H9 (cell line): ENCODE measurements at regions not wholly inside any gene's neighbourhood (a gene's known extent, or its start where the extent isn't known, plus 50 kb on each side); places are given as distances from the start of the nearest gene placed in this dataset.

Source experiments
- DNase-seq: peaks from one replicate; pipeline ENCODE4 v3.0.0-alpha.2; 2017
- H2AFZ ChIP-seq: one replicate; pipeline ENCODE4 v1.6.1; 2013; ENCODE audit warnings: mild to moderate bottlenecking, low read length, control low read depth, moderate library complexity
- H2AK5ac ChIP-seq: 2 replicates; pipeline ENCODE4 v1.6.1; 2013; ENCODE audit warnings: low read length, control low read depth, mixed read lengths; ENCODE audit not compliant: insufficient read length
- H2BK120ac ChIP-seq: one replicate; pipeline ENCODE4 v1.6.1; 2013; ENCODE audit warnings: low read depth, mild to moderate bottlenecking, low read length, control low read depth, inconsistent platforms; ENCODE audit not compliant: poor library complexity, severe bottlenecking
- H2BK12ac ChIP-seq: 2 replicates; pipeline ENCODE4 v1.6.1; 2013; ENCODE audit warnings: low read length, control low read depth, mixed read lengths, low read depth; ENCODE audit not compliant: insufficient read length
- H2BK15ac ChIP-seq: 2 replicates; pipeline ENCODE4 v1.6.1; 2013; ENCODE audit warnings: low read depth, low read length, control low read depth
- H2BK20ac ChIP-seq: one replicate; pipeline ENCODE4 v1.6.1; 2013; ENCODE audit warnings: low read depth, mild to moderate bottlenecking, low read length, control low read depth, inconsistent platforms; ENCODE audit not compliant: poor library complexity, severe bottlenecking
- H2BK5ac ChIP-seq: 2 replicates; pipeline ENCODE4 v1.6.1; 2013; ENCODE audit warnings: low read length, control low read depth, mixed read lengths; ENCODE audit not compliant: insufficient read length
- H3K14ac ChIP-seq: 2 replicates; pipeline ENCODE4 v1.6.1; 2013; ENCODE audit warnings: low read length, control low read depth; ENCODE audit not compliant: insufficient read depth
- H3K18ac ChIP-seq: 2 replicates; pipeline ENCODE4 v1.6.1; 2013; ENCODE audit warnings: low read depth, mild to moderate bottlenecking, mixed read lengths, low read length, control low read depth; ENCODE audit not compliant: insufficient read length
- H3K23ac ChIP-seq: 2 replicates; pipeline ENCODE4 v1.6.1; 2013; ENCODE audit warnings: low read length, control low read depth, mixed read lengths, low read depth; ENCODE audit not compliant: insufficient read length
- H3K23me2 ChIP-seq: 2 replicates; pipeline ENCODE4 v1.6.1; 2013; ENCODE audit warnings: low read depth, mild to moderate bottlenecking, mixed read lengths, low read length, control low read depth; ENCODE audit not compliant: insufficient read length, poor library complexity, severe bottlenecking
- H3K27ac ChIP-seq: 2 replicates; pipeline ENCODE4 v1.5.1; 2013; ENCODE audit warnings: low read length, control low read depth, mixed read lengths, low read depth; ENCODE audit not compliant: insufficient read length
- H3K27me3 ChIP-seq: 2 replicates; pipeline ENCODE4 v1.6.1; 2013; ENCODE audit warnings: low read length, control low read depth, inconsistent platforms; ENCODE audit not compliant: insufficient read depth
- H3K4ac ChIP-seq: 2 replicates; pipeline ENCODE4 v1.6.1; 2013; ENCODE audit warnings: low read depth, mild to moderate bottlenecking, control low read depth, inconsistent platforms, low read length, moderate library complexity
- H3K4me1 ChIP-seq: 2 replicates; pipeline ENCODE4 v1.6.1; 2013; ENCODE audit warnings: low read length, control low read depth, inconsistent platforms; ENCODE audit not compliant: insufficient read depth
- H3K4me2 ChIP-seq: 2 replicates; pipeline ENCODE4 v1.6.1; 2013; ENCODE audit warnings: low read length, control low read depth, mixed read lengths; ENCODE audit not compliant: insufficient read length, insufficient read depth
- H3K56ac ChIP-seq: 2 replicates; pipeline ENCODE4 v1.6.1; 2013; ENCODE audit warnings: low read depth, mild to moderate bottlenecking, mixed read lengths, low read length, control low read depth; ENCODE audit not compliant: insufficient read length
- H3K79me1 ChIP-seq: 2 replicates; pipeline ENCODE4 v1.6.1; 2013; ENCODE audit warnings: low read depth, mild to moderate bottlenecking, moderate library complexity, low read length, control low read depth, inconsistent platforms; ENCODE audit not compliant: insufficient read depth, poor library complexity, severe bottlenecking
- H3K79me2 ChIP-seq: 2 replicates; pipeline ENCODE4 v1.6.1; 2013; ENCODE audit warnings: low read length, control low read depth, inconsistent platforms; ENCODE audit not compliant: insufficient read depth
- H3K9ac ChIP-seq: 2 replicates; pipeline ENCODE4 v1.6.1; 2013; ENCODE audit warnings: low read length, control low read depth, mixed read lengths; ENCODE audit not compliant: insufficient read length; ENCODE audit errors: extremely low read depth
- H3K9me3 ChIP-seq: one replicate; pipeline ENCODE4 v1.6.1; 2013; ENCODE audit warnings: low read depth, low read length, inconsistent platforms; ENCODE audit not compliant: control insufficient read depth
- H3T11ph ChIP-seq: one replicate; pipeline ENCODE4 v1.6.1; 2013; ENCODE audit warnings: mild to moderate bottlenecking, low read length, control low read depth, inconsistent platforms
- H4K20me1 ChIP-seq: one replicate; pipeline ENCODE4 v1.6.1; 2013; ENCODE audit not compliant: control insufficient read depth, insufficient read length, insufficient read depth
- H4K5ac ChIP-seq: 2 replicates; pipeline ENCODE4 v1.6.1; 2013; ENCODE audit warnings: low read depth, mild to moderate bottlenecking, mixed read lengths, low read length, control low read depth; ENCODE audit not compliant: insufficient read length
- H4K8ac ChIP-seq: replicated peaks from 2 replicates; pipeline ENCODE4 v1.6.1; 2013; ENCODE audit warnings: low read length, control low read depth, mixed read lengths, low read depth; ENCODE audit not compliant: insufficient read length
- H4K91ac ChIP-seq: 2 replicates; pipeline ENCODE4 v1.6.1; 2013; ENCODE audit warnings: low read depth, mild to moderate bottlenecking, moderate library complexity, mixed read lengths, low read length, control low read depth; ENCODE audit not compliant: insufficient read length
- H3K27ac Mint-ChIP-seq, 3 experiments: 2 replicates in 2 of 3; 3 replicates in 1 of 3; pipeline ENCODE4 v1.8.0; 2020 to 2021; ENCODE audit warnings: mixed read lengths in 3 of 3, mild to moderate bottlenecking in 1 of 3, moderate library complexity in 1 of 3
- H3K27me3 Mint-ChIP-seq: 2 replicates; pipeline ENCODE4 v1.8.0; 2021; ENCODE audit warnings: low read depth, mild to moderate bottlenecking, moderate library complexity, mixed read lengths
- H3K36me3 Mint-ChIP-seq, 3 experiments: 2 replicates in 2 of 3; 3 replicates in 1 of 3; pipeline ENCODE4 v1.8.0; 2020 to 2021; ENCODE audit warnings: low read depth in 3 of 3, mixed read lengths in 3 of 3; ENCODE audit not compliant: insufficient read depth in 1 of 3
- H3K4me1 Mint-ChIP-seq, 2 experiments: 2 replicates each; pipeline ENCODE4 v1.8.0; 2020; ENCODE audit warnings: mixed read lengths in 2 of 2
- H3K4me3 Mint-ChIP-seq, 2 experiments: 2 replicates in 1 of 2; 3 replicates in 1 of 2; pipeline ENCODE4 v1.8.0; 2020 to 2021; ENCODE audit warnings: mild to moderate bottlenecking in 2 of 2, mixed read lengths in 2 of 2, moderate library complexity in 1 of 2
- H3K9me3 Mint-ChIP-seq, 2 experiments: 2 replicates in 1 of 2; 3 replicates in 1 of 2; pipeline ENCODE4 v1.8.0; 2020; ENCODE audit warnings: mild to moderate bottlenecking in 2 of 2, mixed read lengths in 2 of 2, moderate library complexity in 1 of 2
- CTCF ChIP-seq: fragments of 200-600 bp; sonication (generic); conservative IDR thresholded peaks from 3 replicates; pipeline ENCODE4 v1.8.0; 2021; ENCODE audit warnings: antibody characterized with exemption, mild to moderate bottlenecking
- WGBS: extraction: QIAGEN DNeasy Blood & Tissue Kit; methylation state at CpG from one replicate; pipeline ENCODE4 v1.1.7; 2013; ENCODE audit warnings: missing lambda C conversion rate, low lambda C conversion rate, mixed read lengths; ENCODE audit not compliant: insufficient read length; ENCODE audit errors: extremely low coverage; 5-methylcytosine and 5-hydroxymethylcytosine counted together

DNA sequence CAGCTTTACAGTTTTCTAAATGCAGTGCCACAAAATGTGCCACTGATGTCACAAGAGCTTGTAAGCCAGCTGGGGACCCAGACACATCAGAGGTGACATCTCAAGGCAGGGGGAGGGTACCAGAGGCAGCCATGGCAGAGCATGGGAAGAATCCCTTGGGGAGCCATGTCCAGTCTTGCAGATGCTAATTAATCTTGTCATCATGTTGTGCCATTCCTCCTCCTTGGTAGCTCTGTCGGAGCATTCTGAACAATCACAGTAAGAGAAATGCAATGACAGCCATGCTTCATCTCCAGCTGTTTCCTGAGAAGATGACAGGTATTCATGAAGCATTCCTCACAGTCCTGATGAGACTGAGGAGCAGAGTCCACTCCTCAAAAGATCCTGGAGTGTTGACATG lies 287.9 kb downstream of the RPAP3 start:
- no peak overlapping the region for H2BK120ac ChIP-seq
- no peak overlapping the region for H2AFZ ChIP-seq
- no peak overlapping the region for H4K8ac ChIP-seq
- H2AK5ac ChIP-seq = peak overlapping the region; percentile 6
- no peak overlapping the region for H3K27ac Mint-ChIP-seq
- no peak overlapping the region for H2BK20ac ChIP-seq
- no peaks in the 10 kb centered on the region for H3K4me1 ChIP-seq
- H3K18ac ChIP-seq = no peak overlapping the region
- H4K20me1 ChIP-seq = no peaks in the 10 kb centered on the region
- no peaks in the 10 kb centered on the region; a peak in 1 of 5 replicates for H3K9me3 Mint-ChIP-seq
- no peak for DNase-seq
- H3K9me3 ChIP-seq = no peaks in the 10 kb centered on the region
- no peak for TF ChIP-seq CTCF
- H3K23me2 ChIP-seq = no peaks in the 10 kb centered on the region
- no peak overlapping the region for H2BK12ac ChIP-seq
- no peaks in the 10 kb centered on the region for H3K79me2 ChIP-seq
- no peak overlapping the region for H3K14ac ChIP-seq
- H3K4ac ChIP-seq = no peak overlapping the region
- H4K5ac ChIP-seq = no peak overlapping the region
- no peaks in the 10 kb centered on the region for H3K27me3 Mint-ChIP-seq
- H3K4me3 Mint-ChIP-seq = no peak overlapping the region
- H3K9ac ChIP-seq = no peak overlapping the region
- H3K27me3 ChIP-seq = no peaks in the 10 kb centered on the region
- WGBS = no CpG with 5 or more reads among the region's 1 CpG
- no peak overlapping the region for H3K23ac ChIP-seq
- H3K4me1 Mint-ChIP-seq = peaks cover 6 to 7% of the 10 kb centered on the region in 2 experiments
- no peak overlapping the region for H4K91ac ChIP-seq
- no peak overlapping the region for H2BK15ac ChIP-seq
- no peak overlapping the region for H3K56ac ChIP-seq
- no peak overlapping the region for H3K27ac ChIP-seq
- no peaks in the 10 kb centered on the region for H3K79me1 ChIP-seq
- H3T11ph ChIP-seq = no peak overlapping the region
- no peak overlapping the region for H3K4me2 ChIP-seq
- no peak overlapping the region for H2BK5ac ChIP-seq
- no peaks in the 10 kb centered on the region for H3K36me3 Mint-ChIP-seq
